NCI-H187 (cell line): ENCODE measurements at regions not wholly inside any gene's neighbourhood (a gene's known extent, or its start where the extent isn't known, plus 50 kb on each side); places are given as distances from the start of the nearest gene placed in this dataset.

Experiments used
- DNase-seq, 2 experiments: peaks; one replicate each; lab custom pipeline; 2025; lab: John Stamatoyannopoulos, UW

- no peak for DNase-seq
These were observed 244.3 kb upstream of the TSHZ2 start for GRCh38 chr20:52727740-52728456.

GRCh38 chr20:52724541-52724940 is 247.6 kb upstream of the TSHZ2 start:
- DNase-seq, result no peak

- no peak for DNase-seq
These were observed 249.1 kb upstream of the TSHZ2 start for GRCh38 chr20:52722926-52723688.

- DNase-seq, result no peak
These were observed 264.0 kb upstream of the TSHZ2 start for GRCh38 chr20:52708137-52708536.

GRCh38 chr20:52704553-52704952 is 267.6 kb upstream of the TSHZ2 start:
- DNase-seq, result no peak

- no peak for DNase-seq
These were observed 283.8 kb upstream of the TSHZ2 start for GRCh38 chr20:52688345-52688744.

GRCh38 chr20:52684905-52685304 is 287.3 kb upstream of the TSHZ2 start:
- DNase-seq, result no peak

GRCh38 chr20:52684176-52684575 is 288.0 kb upstream of the TSHZ2 start:
- no peak for DNase-seq

GRCh38 chr20:52683761-52684160 is 288.4 kb upstream of the TSHZ2 start:
- DNase-seq, result no peak

GRCh38 chr20:52682237-52682636 is 289.9 kb upstream of the TSHZ2 start:
- DNase-seq, result peak; percentile 28 to 60

GRCh38 chr20:52681288-52681687 is 290.9 kb upstream of the TSHZ2 start:
- no peak for DNase-seq

- no peak for DNase-seq
These were observed 294.9 kb upstream of the TSHZ2 start for GRCh38 chr20:52677216-52677615.

GRCh38 chr20:52676283-52676995 is 295.7 kb upstream of the TSHZ2 start:
- no peak for DNase-seq

GRCh38 chr20:52675375-52675774 is 296.8 kb upstream of the TSHZ2 start:
- no peak for DNase-seq

GRCh38 chr20:52668626-52669025 is 303.5 kb upstream of the TSHZ2 start:
- DNase-seq, result no peak

- no peak for DNase-seq
These were observed 304.8 kb upstream of the TSHZ2 start for GRCh38 chr20:52667358-52667757.

- no peak for DNase-seq
These were observed 306.7 kb upstream of the TSHZ2 start for GRCh38 chr20:52665441-52665840.

- DNase-seq, result no peak
These were observed 316.8 kb upstream of the TSHZ2 start for GRCh38 chr20:52655395-52655794.

- DNase-seq, result no peak
These were observed 317.6 kb upstream of the TSHZ2 start for GRCh38 chr20:52654567-52654966.

- DNase-seq, result no peak
These were observed 319.9 kb upstream of the TSHZ2 start for GRCh38 chr20:52652271-52652670.

GRCh38 chr20:52649727-52650126 is 322.4 kb upstream of the TSHZ2 start:
- no peak for DNase-seq

- no peak for DNase-seq
These were observed 326.3 kb upstream of the TSHZ2 start for GRCh38 chr20:52645822-52646221.

GRCh38 chr20:52643034-52643433 is 329.1 kb upstream of the TSHZ2 start:
- no peak for DNase-seq
